DOHH2 (cell line): ENCODE measurements at regions not wholly inside any gene's neighbourhood (a gene's known extent, or its start where the extent isn't known, plus 50 kb on each side); places are given as distances from the start of the nearest gene placed in this dataset.

Experiments used
- H3F3A ChIP-seq: fragments of 200-600 bp; sonication (generic), shearing (Covaris generic); 2 replicates; pipeline ENCODE4 v1.6.0; 2016; ENCODE audit warnings: antibody characterized with exemption, mild to moderate bottlenecking; ENCODE audit not compliant: control insufficient read depth, insufficient read depth
- H3K27ac ChIP-seq: fragments of 200-600 bp; sonication (generic); 2 replicates; pipeline ENCODE4 v1.5.1; 2014; ENCODE audit warnings: low read depth, mild to moderate bottlenecking, low read length, moderate library complexity
- H3K27me3 ChIP-seq: fragments of 200-600 bp; sonication (generic); 2 replicates; pipeline ENCODE4 v1.6.1; 2014; ENCODE audit warnings: mild to moderate bottlenecking, low read length, mixed read lengths; ENCODE audit not compliant: control insufficient read depth
- H3K36me3 ChIP-seq: fragments of 200-600 bp; sonication (generic); 2 replicates; pipeline ENCODE4 v1.6.1; 2014; ENCODE audit warnings: mild to moderate bottlenecking, low read length, moderate library complexity, mixed read lengths; ENCODE audit not compliant: control insufficient read depth
- H3K4me1 ChIP-seq: fragments of 200-600 bp; sonication (generic); 2 replicates; pipeline ENCODE4 v1.6.1; 2014; ENCODE audit warnings: mild to moderate bottlenecking, low read length, mixed read lengths; ENCODE audit not compliant: control insufficient read depth
- H3K4me2 ChIP-seq: fragments of 200-600 bp; sonication (generic); 2 replicates; pipeline ENCODE4 v1.6.0; 2014; ENCODE audit warnings: mild to moderate bottlenecking, low read length, moderate library complexity
- H3K4me3 ChIP-seq: fragments of 200-600 bp; sonication (generic); 2 replicates; pipeline ENCODE4 v1.5.1; 2014; ENCODE audit warnings: mild to moderate bottlenecking, low read length, mixed read lengths
- H3K79me2 ChIP-seq: fragments of 200-600 bp; sonication (generic); 2 replicates; pipeline ENCODE4 v1.6.1; 2014; ENCODE audit warnings: mild to moderate bottlenecking, low read length, mixed read lengths; ENCODE audit not compliant: control insufficient read depth
- H3K9me2 ChIP-seq: fragments of 200-600 bp; sonication (generic); replicated peaks from 2 replicates; pipeline ENCODE4 v1.6.1; 2014; ENCODE audit warnings: mild to moderate bottlenecking, low read length, mixed read lengths; ENCODE audit not compliant: control insufficient read depth
- H3K9me3 ChIP-seq: fragments of 200-600 bp; sonication (generic); 2 replicates; pipeline ENCODE4 v1.6.1; 2014; ENCODE audit warnings: antibody characterized with exemption, low read length, mixed read lengths; ENCODE audit not compliant: control insufficient read depth, insufficient read depth
- H4K20me1 ChIP-seq: fragments of 200-600 bp; sonication (generic); 2 replicates; pipeline ENCODE4 v1.6.0; 2014; ENCODE audit warnings: low read depth, mild to moderate bottlenecking, antibody characterized with exemption, low read length, moderate library complexity; ENCODE audit not compliant: control insufficient read depth, insufficient read depth
- EZH2phosphoT487 ChIP-seq: fragments of 200-600 bp; sonication (generic); IDR thresholded peaks from 2 replicates; pipeline ENCODE4 v1.6.1; 2017; ENCODE audit warnings: borderline replicate concordance, mild to moderate bottlenecking, antibody characterized with exemption, low read length, moderate library complexity, mixed read lengths
- TF ChIP-seq, protein P1 (sequence below): fragments of 200-600 bp; sonication (generic); IDR thresholded peaks from one replicate; pipeline ENCODE4 v1.5.1; 2014; ENCODE audit warnings: antibody characterized with exemption, mild to moderate bottlenecking, low read depth, low read length; ENCODE audit not compliant: poor library complexity, severe bottlenecking

DNA sequence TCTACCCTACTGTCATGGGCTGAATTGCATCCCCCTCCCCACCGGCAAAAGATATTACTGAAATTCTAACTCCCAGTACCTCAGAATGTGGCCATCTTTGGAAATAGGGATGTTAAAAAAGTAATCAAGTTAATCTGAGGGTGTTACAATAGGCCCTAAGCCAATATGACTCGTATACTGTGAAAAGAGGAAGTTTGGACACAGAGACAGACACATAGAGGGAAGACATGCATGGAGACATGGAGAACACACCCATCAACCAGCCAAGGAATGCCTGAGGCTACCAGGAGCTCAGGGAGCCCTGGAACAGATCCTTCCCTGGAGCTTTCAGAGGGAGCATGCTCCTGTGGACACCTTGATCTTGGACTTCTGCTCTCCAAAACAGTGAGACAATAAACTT, 138.2 kb upstream of the ADO start:
- Histone ChIP-seq H3K79me2 (no peaks in the 10 kb centered on the region), H3K27ac (no peak overlapping the region), H3K9me2 (no peaks in the 10 kb centered on the region), H4K20me1 (no peaks in the 10 kb centered on the region), H3K4me1 (peaks cover 43% of the 10 kb centered on the region), H3K27me3 (no peaks in the 10 kb centered on the region), H3K36me3 (no peaks in the 10 kb centered on the region), H3F3A (no peaks in the 10 kb centered on the region), H3K4me2 (no peak overlapping the region), H3K4me3 (no peak overlapping the region), H3K9me3 (no peaks in the 10 kb centered on the region)
- TF ChIP-seq, protein P1, sequence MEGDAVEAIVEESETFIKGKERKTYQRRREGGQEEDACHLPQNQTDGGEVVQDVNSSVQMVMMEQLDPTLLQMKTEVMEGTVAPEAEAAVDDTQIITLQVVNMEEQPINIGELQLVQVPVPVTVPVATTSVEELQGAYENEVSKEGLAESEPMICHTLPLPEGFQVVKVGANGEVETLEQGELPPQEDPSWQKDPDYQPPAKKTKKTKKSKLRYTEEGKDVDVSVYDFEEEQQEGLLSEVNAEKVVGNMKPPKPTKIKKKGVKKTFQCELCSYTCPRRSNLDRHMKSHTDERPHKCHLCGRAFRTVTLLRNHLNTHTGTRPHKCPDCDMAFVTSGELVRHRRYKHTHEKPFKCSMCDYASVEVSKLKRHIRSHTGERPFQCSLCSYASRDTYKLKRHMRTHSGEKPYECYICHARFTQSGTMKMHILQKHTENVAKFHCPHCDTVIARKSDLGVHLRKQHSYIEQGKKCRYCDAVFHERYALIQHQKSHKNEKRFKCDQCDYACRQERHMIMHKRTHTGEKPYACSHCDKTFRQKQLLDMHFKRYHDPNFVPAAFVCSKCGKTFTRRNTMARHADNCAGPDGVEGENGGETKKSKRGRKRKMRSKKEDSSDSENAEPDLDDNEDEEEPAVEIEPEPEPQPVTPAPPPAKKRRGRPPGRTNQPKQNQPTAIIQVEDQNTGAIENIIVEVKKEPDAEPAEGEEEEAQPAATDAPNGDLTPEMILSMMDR: no peak

DNA sequence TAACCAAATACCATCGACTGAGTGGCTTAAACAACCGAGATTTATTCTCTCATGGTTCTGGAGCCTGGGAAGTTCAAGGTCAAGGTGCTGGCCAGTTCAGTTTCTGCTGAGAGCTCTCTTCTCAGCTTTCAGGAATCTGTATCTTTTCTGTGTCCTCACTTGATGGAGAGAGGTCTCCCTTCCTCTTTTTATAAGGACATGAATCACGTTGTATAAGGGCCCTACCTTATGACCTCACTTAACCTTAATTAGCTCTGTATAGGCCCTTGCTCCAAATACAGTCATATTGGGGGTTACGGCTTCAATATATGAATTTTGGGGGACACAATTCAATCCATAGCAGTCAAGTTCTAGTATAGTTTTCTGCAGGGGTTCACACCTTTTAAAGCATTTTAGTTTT, 135.2 kb upstream of the ADO start:
- Histone ChIP-seq H3K36me3 (no peaks in the 10 kb centered on the region), H3K27me3 (no peaks in the 10 kb centered on the region), H3K4me3 (no peak overlapping the region), H3K4me1 (peaks cover 39% of the 10 kb centered on the region), H3K27ac (no peak overlapping the region), H3K79me2 (no peaks in the 10 kb centered on the region), H3K4me2 (no peak overlapping the region), H4K20me1 (no peaks in the 10 kb centered on the region), H3K9me2 (no peaks in the 10 kb centered on the region), H3F3A (no peaks in the 10 kb centered on the region), H3K9me3 (no peaks in the 10 kb centered on the region)
- TF ChIP-seq EZH2phosphoT487: no peak
- TF ChIP-seq, protein P1: no peak

DNA sequence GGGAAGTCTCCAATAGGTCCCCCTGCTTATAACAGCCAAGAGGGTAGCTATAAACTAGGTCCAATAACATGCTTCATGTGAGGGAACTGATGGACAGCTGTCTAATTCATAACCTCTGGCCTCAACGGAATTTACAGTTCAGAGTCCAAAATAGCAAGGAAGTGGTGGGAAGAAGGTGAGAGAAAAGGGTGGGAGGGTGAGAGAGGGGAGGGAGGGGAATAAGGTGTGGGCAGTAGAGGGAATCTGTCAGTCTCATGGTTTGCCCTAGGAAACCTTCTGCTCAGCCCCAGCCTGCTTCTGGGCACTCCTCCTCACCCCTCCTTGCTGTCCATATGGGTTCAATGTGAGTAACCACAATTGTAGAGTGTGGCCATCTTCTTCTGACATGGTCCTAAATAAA, 133.4 kb upstream of the ADO start:
- no peaks in the 10 kb centered on the region for H3K36me3 ChIP-seq
- H3K79me2 ChIP-seq: no peaks in the 10 kb centered on the region
- H3K27me3 ChIP-seq: no peaks in the 10 kb centered on the region
- H3K4me2 ChIP-seq: no peak overlapping the region
- no peaks in the 10 kb centered on the region for H3F3A ChIP-seq
- H3K27ac ChIP-seq: no peak overlapping the region
- H3K9me3 ChIP-seq: no peaks in the 10 kb centered on the region
- TF ChIP-seq EZH2phosphoT487: no peak
- TF ChIP-seq, protein P1: no peak
- H3K4me3 ChIP-seq: no peak overlapping the region
- H3K4me1 ChIP-seq: peaks cover 32% of the 10 kb centered on the region
- H3K9me2 ChIP-seq: no peaks in the 10 kb centered on the region
- no peaks in the 10 kb centered on the region for H4K20me1 ChIP-seq
